HepG2 (cell line): ENCODE measurements at regions not wholly inside any gene's neighbourhood (a gene's known extent, or its start where the extent isn't known, plus 50 kb on each side); places are given as distances from the start of the nearest gene placed in this dataset.

Experiments used
- ASH2L ChIP-seq: fragments of 300-600, 200-600 bp; sonication (generic); IDR thresholded peaks from 2 replicates; pipeline ENCODE4 v1.7.0; 2017; ENCODE audit warnings: low read depth, mild to moderate bottlenecking, moderate library complexity, mixed read lengths, low read length; ENCODE audit not compliant: insufficient read length
- CHD2 ChIP-seq: IDR thresholded peaks from 2 replicates; pipeline ENCODE4 v1.6.1; 2011; ENCODE audit warnings: low read depth, low read length, improper control_type of control experiment
- E2F2 ChIP-seq: sonication (generic); formaldehyde crosslinking; IDR thresholded peaks from 2 replicates; pipeline ENCODE4 v1.4.0; 2020; ENCODE audit warnings: missing genetic modification reagents, borderline replicate concordance
- ELF1 ChIP-seq: sonication (generic); formaldehyde crosslinking; IDR thresholded peaks from 2 replicates; pipeline ENCODE4 v1.4.0; 2020; ENCODE audit warnings: missing genetic modification reagents
- ELF3 ChIP-seq: IDR thresholded peaks from 2 replicates; pipeline ENCODE4 v1.6.1; 2016; ENCODE audit warnings: missing genetic modification reagents, missing compliant biosample characterization
- FOXA3 ChIP-seq: IDR thresholded peaks from 2 replicates; pipeline ENCODE4 v1.6.1; 2016; ENCODE audit warnings: missing genetic modification reagents, missing compliant biosample characterization
- HNRNPLL ChIP-seq: fragments of 200-400 bp; formaldehyde crosslinking; IDR thresholded peaks from 2 replicates; pipeline ENCODE4 v1.6.1; 2017; ENCODE audit warnings: mild to moderate bottlenecking, low read depth, low read length; ENCODE audit not compliant: poor library complexity, severe bottlenecking
- HOXD1 ChIP-seq: sonication (generic); formaldehyde crosslinking; IDR thresholded peaks from 2 replicates; pipeline ENCODE4 v1.5.0; 2020; ENCODE audit warnings: missing genetic modification reagents
- IKZF4 ChIP-seq: sonication (generic); formaldehyde crosslinking; IDR thresholded peaks from 2 replicates; pipeline ENCODE4 v1.5.1; 2020; ENCODE audit warnings: borderline replicate concordance, mild to moderate bottlenecking, low read depth, missing genetic modification reagents; ENCODE audit errors: not compliant biosample characterization
- KMT2B ChIP-seq: IDR thresholded peaks from 2 replicates; pipeline ENCODE4 v1.6.1; 2016; ENCODE audit warnings: missing genetic modification reagents, missing compliant biosample characterization
- MYC ChIP-seq: sonication (generic); formaldehyde crosslinking; IDR thresholded peaks from 2 replicates; pipeline ENCODE4 v1.9.0; 2021; ENCODE audit warnings: missing genetic modification reagents, borderline replicate concordance
- NFYB ChIP-seq: sonication (generic); formaldehyde crosslinking; IDR thresholded peaks from 2 replicates; pipeline ENCODE4 v1.4.0; 2020; ENCODE audit warnings: missing genetic modification reagents
- ONECUT2 ChIP-seq: sonication (generic); formaldehyde crosslinking; IDR thresholded peaks from 2 replicates; pipeline ENCODE4 v1.4.0; 2020; ENCODE audit warnings: missing genetic modification reagents
- RARG ChIP-seq: sonication (generic); formaldehyde crosslinking; IDR thresholded peaks from 2 replicates; pipeline ENCODE4 v1.4.0; 2020; ENCODE audit warnings: low read depth, mild to moderate bottlenecking, missing genetic modification reagents
- RFX1 ChIP-seq: fragments of 450-650 bp; IDR thresholded peaks from 2 replicates; pipeline ENCODE4 v1.6.1; 2017
- SOX5 ChIP-seq: IDR thresholded peaks from 2 replicates; pipeline ENCODE4 v1.6.1; 2016; ENCODE audit warnings: borderline replicate concordance
- TCF12 ChIP-seq, 2 experiments: fragments of 450-650 bp in 1 of 2; sonication (generic) in 1 of 2; formaldehyde crosslinking in 1 of 2; IDR thresholded peaks; 2 replicates each; pipeline versions ENCODE4 v1.6.1 to v1.8.0; 2017 to 2022; ENCODE audit warnings: antibody characterized with exemption in 1 of 2, mild to moderate bottlenecking in 1 of 2, missing genetic modification reagents in 1 of 2, moderate library complexity in 1 of 2
- TOPORS ChIP-seq: sonication (generic); formaldehyde crosslinking; IDR thresholded peaks from 2 replicates; pipeline ENCODE4 v1.8.0; 2023; ENCODE audit warnings: mild to moderate bottlenecking, missing genetic modification reagents
- ZGPAT ChIP-seq: IDR thresholded peaks from 2 replicates; pipeline ENCODE4 v1.6.1; 2016; ENCODE audit warnings: mild to moderate bottlenecking
- ZKSCAN8 ChIP-seq: IDR thresholded peaks from 2 replicates; pipeline ENCODE4 v1.6.1; 2016; ENCODE audit warnings: borderline replicate concordance, missing genetic modification reagents, missing compliant biosample characterization
- ZNF383 ChIP-seq: sonication (generic); formaldehyde crosslinking; IDR thresholded peaks from 2 replicates; pipeline ENCODE4 v1.4.0; 2020; ENCODE audit warnings: missing genetic modification reagents, mild to moderate bottlenecking, borderline replicate concordance
- TF ChIP-seq, protein P1 (sequence below): sonication (generic); formaldehyde crosslinking; IDR thresholded peaks from 2 replicates; pipeline ENCODE4 v1.4.0; 2020; ENCODE audit warnings: missing genetic modification reagents
- TF ChIP-seq, protein P2 (sequence below): IDR thresholded peaks from 2 replicates; pipeline ENCODE4 v1.6.1; 2016; ENCODE audit warnings: missing biosample characterization, missing genetic modification reagents, low read depth
- TF ChIP-seq, protein P3 (sequence below): sonication (generic); formaldehyde crosslinking; IDR thresholded peaks from 2 replicates; pipeline ENCODE4 v1.4.0; 2020; ENCODE audit warnings: missing genetic modification reagents

- TF ChIP-seq, protein P1, sequence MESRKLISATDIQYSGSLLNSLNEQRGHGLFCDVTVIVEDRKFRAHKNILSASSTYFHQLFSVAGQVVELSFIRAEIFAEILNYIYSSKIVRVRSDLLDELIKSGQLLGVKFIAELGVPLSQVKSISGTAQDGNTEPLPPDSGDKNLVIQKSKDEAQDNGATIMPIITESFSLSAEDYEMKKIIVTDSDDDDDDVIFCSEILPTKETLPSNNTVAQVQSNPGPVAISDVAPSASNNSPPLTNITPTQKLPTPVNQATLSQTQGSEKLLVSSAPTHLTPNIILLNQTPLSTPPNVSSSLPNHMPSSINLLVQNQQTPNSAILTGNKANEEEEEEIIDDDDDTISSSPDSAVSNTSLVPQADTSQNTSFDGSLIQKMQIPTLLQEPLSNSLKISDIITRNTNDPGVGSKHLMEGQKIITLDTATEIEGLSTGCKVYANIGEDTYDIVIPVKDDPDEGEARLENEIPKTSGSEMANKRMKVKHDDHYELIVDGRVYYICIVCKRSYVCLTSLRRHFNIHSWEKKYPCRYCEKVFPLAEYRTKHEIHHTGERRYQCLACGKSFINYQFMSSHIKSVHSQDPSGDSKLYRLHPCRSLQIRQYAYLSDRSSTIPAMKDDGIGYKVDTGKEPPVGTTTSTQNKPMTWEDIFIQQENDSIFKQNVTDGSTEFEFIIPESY (CRISPR knock-in tag): no peak
- TF ChIP-seq RFX1 (no peak), KMT2B (CRISPR knock-in tag) (no peak), TOPORS (CRISPR knock-in tag) (no peak), FOXA3 (CRISPR knock-in tag) (0 out of 2 replicates have a peak, but pooled peaks have one; percentile 10), ELF3 (CRISPR knock-in tag) (no peak), HNRNPLL (no peak), NFYB (CRISPR knock-in tag) (peak; percentile 55), ELF1 (CRISPR knock-in tag) (0 out of 2 replicates have a peak, but pooled peaks have one; percentile 11), RARG (CRISPR knock-in tag) (no peak), ASH2L (peak; percentile 37), HOXD1 (CRISPR knock-in tag) (no peak), ONECUT2 (CRISPR knock-in tag) (no peak), ZKSCAN8 (CRISPR knock-in tag) (no peak), CHD2 (no peak), IKZF4 (CRISPR knock-in tag) (no peak), MYC (CRISPR knock-in tag) (no peak), ZNF383 (CRISPR knock-in tag) (no peak), TCF12 (IDR thresholded peaks at IDR 0.05) (no peak), TCF12 (CRISPR knock-in tag; IDR thresholded peaks at IDR 0.05) (no peak), SOX5 (CRISPR knock-in tag) (0 out of 2 replicates have a peak, but pooled peaks have one; percentile 19), E2F2 (CRISPR knock-in tag) (no peak), ZGPAT (CRISPR knock-in tag) (peak; percentile 17; the same call in 1 of the 2 replicates)
- TF ChIP-seq, protein P2, sequence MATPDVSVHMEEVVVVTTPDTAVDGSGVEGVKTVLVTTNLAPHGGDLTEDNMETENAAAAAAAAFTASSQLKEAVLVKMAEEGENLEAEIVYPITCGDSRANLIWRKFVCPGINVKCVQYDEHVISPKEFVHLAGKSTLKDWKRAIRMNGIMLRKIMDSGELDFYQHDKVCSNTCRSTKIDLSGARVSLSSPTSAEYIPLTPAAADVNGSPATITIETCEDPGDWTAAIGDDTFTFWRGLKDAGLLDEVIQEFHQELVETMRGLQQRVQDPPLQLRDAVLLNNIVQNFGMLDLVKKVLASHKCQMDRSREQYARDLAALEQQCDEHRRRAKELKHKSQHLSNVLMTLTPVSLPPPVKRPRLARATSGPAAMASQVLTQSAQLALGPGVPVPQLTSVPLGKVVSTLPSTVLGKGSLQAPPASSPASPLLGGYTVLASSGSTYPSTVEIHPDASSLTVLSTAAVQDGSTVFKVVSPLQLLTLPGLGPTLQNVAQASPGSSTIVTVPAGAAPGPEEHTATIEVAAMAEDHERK: no peak
- TF ChIP-seq, protein P3, sequence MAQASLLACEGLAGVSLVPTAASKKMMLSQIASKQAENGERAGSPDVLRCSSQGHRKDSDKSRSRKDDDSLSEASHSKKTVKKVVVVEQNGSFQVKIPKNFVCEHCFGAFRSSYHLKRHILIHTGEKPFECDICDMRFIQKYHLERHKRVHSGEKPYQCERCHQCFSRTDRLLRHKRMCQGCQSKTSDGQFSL (CRISPR knock-in tag): no peak
Observed at GRCh38 chr20:53752971-53753879, 159.6 kb upstream of the ZNF217 start (continued).
